Ovary (tissue), 3 donors: ENCODE measurements at regions not wholly inside any gene's neighbourhood (a gene's known extent, or its start where the extent isn't known, plus 50 kb on each side); places are given as distances from the start of the nearest gene placed in this dataset.

Experiments
- EP300 ChIP-seq: sonication (generic); formaldehyde crosslinking; IDR thresholded peaks from one replicate; pipeline ENCODE4 v1.6.1; 2017; ENCODE audit warnings: antibody characterized with exemption
- POLR2A ChIP-seq: fragments of 450-650 bp; IDR thresholded peaks from one replicate; pipeline ENCODE4 v1.6.1; 2017; ENCODE audit warnings: antibody characterized with exemption, mild to moderate bottlenecking, moderate library complexity
- TF ChIP-seq, protein P1 (sequence below), 3 donors: fragments of 450-650 bp in 2 of 3; fragments of 200-600 bp in 1 of 3; IDR thresholded peaks; one replicate each; pipeline versions ENCODE4 v1.5.1 to v1.8.0; 2016 to 2022; ENCODE audit warnings: antibody characterized with exemption in 3 of 3, mild to moderate bottlenecking in 1 of 3
- donor health status: DM: no; HTN: no; CAD: no.

- TF ChIP-seq, protein P1, sequence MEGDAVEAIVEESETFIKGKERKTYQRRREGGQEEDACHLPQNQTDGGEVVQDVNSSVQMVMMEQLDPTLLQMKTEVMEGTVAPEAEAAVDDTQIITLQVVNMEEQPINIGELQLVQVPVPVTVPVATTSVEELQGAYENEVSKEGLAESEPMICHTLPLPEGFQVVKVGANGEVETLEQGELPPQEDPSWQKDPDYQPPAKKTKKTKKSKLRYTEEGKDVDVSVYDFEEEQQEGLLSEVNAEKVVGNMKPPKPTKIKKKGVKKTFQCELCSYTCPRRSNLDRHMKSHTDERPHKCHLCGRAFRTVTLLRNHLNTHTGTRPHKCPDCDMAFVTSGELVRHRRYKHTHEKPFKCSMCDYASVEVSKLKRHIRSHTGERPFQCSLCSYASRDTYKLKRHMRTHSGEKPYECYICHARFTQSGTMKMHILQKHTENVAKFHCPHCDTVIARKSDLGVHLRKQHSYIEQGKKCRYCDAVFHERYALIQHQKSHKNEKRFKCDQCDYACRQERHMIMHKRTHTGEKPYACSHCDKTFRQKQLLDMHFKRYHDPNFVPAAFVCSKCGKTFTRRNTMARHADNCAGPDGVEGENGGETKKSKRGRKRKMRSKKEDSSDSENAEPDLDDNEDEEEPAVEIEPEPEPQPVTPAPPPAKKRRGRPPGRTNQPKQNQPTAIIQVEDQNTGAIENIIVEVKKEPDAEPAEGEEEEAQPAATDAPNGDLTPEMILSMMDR (IDR thresholded peaks at IDR 0.05) = no peak
- TF ChIP-seq EP300 = no peak
- no peak for TF ChIP-seq POLR2A
These were observed 165.5 kb downstream of the NOC3L start for GRCh38 chr10:94197241-94197640.
